ENCODE measurements at regions not wholly inside any gene's neighbourhood (a gene's known extent, or its start where the extent isn't known, plus 50 kb on each side); places are given as distances from the start of the nearest gene placed in this dataset.

DNA sequence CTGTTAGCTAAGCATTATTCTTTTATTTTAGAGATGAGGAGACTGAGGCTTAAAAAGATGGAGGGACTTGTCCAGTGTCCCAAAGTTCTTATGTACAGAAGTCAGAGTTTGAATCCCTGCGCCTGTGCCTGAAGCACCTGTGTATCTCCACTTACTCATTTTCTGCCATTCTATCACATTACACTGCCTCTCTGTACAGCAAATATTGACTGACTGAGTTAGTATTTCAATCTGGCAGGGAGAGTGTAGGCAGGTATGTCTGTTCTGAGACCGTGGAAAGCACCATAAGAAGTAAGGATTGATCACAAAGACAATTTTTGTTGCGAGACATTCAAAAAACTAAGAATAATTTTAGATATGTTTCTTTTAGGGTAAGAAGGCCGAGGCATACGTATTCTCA lies 162.7 kb downstream of the KITLG start:
- TF ChIP-seq CTCF (IDR thresholded peaks at IDR 0.05; ENCODE audit: control insufficient read depth, extremely low read depth, insufficient read depth): no peak
- peak; percentile 86 for DNase-seq (ENCODE audit: low read depth)
- no peak overlapping the region for H3K4me3 ChIP-seq (ENCODE audit: low read depth, low read length)

- H3K4me3 ChIP-seq (ENCODE audit: low read depth, low read length): no peak overlapping the region
- TF ChIP-seq CTCF (IDR thresholded peaks at IDR 0.05; ENCODE audit: control insufficient read depth, extremely low read depth, insufficient read depth): no peak
- no peak for DNase-seq (ENCODE audit: low read depth)
Measured at GRCh38 chr12:88418856-88419497, 161.3 kb downstream of the KITLG start.

GRCh38 chr12:88419794-88420193 lies 160.5 kb downstream of the KITLG start:
- DNase-seq (ENCODE audit: low read depth): no peak
- no peak for TF ChIP-seq CTCF (IDR thresholded peaks at IDR 0.05; ENCODE audit: control insufficient read depth, extremely low read depth, insufficient read depth)
- no peak overlapping the region for H3K4me3 ChIP-seq (ENCODE audit: low read depth, low read length)

DNA sequence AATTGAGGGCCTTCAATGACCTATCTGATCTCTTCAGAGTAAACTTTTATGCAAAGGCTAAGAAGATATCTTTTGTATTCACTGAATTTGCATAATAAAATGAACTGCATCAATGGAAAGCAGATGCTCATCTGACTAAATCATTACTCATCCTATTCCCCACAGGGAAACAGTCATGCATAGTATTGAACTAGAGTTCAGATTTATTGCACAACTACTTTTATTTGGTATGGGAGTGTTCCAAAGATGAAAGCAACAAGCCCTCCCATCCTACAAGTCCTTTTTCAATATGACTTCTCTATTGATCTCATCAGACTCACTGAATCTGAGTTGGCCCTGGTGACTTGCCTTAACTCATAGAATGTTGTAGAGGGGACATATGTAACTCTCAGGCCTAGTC lies 159.8 kb downstream of the KITLG start:
- DNase-seq (ENCODE audit: low read depth): no peak
- TF ChIP-seq CTCF (IDR thresholded peaks at IDR 0.05; ENCODE audit: control insufficient read depth, extremely low read depth, insufficient read depth): no peak
- no peak overlapping the region for H3K4me3 ChIP-seq (ENCODE audit: low read depth, low read length)

DNA sequence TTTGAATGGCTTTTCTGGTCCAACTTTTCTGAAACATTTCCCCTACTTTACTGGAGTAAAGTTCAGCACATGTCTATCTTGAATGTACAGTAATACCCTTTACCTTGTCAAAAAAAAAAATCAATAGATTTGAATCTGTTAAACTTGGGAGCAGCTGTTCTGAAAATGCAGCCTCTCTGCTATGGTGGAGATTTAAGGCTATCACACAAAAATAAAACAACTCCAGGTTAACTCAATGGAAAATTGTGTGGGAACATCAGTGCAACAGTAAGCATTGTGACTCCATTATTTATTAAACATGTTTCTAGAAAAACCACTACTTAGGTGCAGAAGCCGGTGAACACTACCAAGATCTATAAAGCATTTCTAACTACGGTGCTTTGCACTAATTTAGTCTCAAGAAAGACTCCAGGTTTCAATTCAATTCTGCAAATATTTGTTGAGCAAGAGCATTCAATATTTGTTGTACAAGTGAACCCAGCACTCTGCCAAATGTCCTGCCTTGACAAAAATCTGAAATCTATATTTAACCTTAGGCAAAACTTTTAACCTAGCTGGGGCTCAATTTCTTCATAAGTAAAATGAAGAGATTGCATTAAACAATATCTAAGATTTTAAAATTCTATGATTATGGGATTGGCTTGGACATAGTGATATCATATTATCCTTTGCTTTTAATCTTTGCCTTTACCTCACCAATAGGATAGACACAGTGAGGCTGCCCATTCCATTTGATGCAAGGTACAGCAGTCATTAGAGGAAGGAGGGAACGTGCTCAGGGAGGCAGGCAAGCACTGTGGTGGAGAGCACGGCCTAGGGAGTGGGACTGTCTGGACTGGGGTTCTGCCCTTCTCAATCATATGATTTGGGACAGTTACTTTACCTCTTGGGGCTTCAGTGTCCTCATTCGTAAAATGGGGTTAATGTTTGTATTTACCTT lies 155.2 kb downstream of the KITLG start:
- H3K4me3 ChIP-seq (ENCODE audit: low read depth, low read length): no peak overlapping the region
- TF ChIP-seq CTCF (IDR thresholded peaks at IDR 0.05; ENCODE audit: control insufficient read depth, extremely low read depth, insufficient read depth): 0 out of 2 replicates have a peak, but pooled peaks have one; percentile 20
- peak; percentile 79 for DNase-seq (ENCODE audit: low read depth)

DNA sequence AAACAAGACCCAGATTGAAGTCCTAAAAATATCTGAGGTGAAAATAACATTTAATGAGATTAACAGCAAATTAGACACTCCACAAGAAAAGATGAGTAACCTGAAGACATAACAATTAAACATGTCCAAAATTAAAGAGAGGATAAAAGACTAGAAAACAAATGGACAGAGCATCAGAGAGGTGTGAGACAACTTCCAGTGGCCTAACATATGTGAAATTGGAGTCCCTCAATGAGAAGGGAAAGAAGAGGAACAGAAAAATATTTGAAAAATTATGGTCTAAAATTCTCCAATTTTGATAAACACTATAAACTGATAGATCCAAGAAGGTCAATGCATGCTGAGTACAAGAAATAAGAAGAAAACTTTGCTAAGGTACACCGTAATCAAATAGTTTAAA lies 151.9 kb downstream of the KITLG start:
- no peak for TF ChIP-seq CTCF (IDR thresholded peaks at IDR 0.05; ENCODE audit: control insufficient read depth, extremely low read depth, insufficient read depth)
- DNase-seq (ENCODE audit: low read depth): no peak

More for the DNA sequence above, 151.9 kb downstream of the KITLG start:
- H3K4me3 ChIP-seq (ENCODE audit: low read depth, low read length): no peak overlapping the region
